CD4-positive, alpha-beta T cell treated with Interleukin-6 at 100 ng/mL for 8 hours (primary cell): ENCODE measurements at regions not wholly inside any gene's neighbourhood (a gene's known extent, or its start where the extent isn't known, plus 50 kb on each side); places are given as distances from the start of the nearest gene placed in this dataset.

Experiments used
- DNase-seq: peaks from one replicate; pipeline ENCODE4 v3.0.0-alpha.2; 2020; ENCODE audit warnings: mixed read lengths, low spot score

DNA sequence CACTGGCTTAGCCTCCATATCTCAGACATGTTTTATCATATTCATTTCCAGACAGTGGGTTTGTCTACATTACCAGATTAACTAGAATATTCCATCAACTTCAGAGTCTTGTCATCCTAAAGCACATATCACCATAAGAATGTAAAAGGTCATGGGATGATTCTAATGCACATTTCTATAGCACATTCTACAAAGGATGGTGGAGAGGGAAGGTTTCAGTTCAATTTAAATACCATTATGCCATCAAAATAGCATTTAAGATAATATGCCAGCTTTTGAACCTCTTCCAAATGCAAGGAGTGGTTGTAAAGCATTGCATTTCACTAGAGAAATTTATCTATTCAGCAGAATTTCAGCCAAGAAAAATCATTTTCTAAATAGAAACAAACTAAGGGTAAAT lies 970.5 kb downstream of the TTLL7 start:
- no peak for DNase-seq

DNA sequence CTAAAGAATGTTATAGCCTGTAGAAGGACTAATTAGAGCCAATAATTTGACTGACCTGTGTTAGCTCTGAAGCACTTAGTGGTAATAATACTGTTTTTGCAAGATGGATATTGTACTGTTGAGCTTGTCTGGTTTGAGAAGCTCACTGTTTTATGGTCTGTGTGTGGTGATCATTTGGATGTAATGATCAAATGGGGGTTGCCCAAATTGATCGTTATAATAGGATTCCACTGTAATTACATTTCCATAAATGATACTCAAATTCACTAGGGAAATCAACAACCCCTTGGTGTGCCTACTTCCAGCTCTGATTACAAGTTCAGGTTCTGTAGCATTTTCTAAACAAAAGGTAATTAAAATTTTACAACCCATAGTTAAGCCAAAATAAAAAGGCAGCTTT lies 971.4 kb downstream of the TTLL7 start:
- DNase-seq = no peak

DNA sequence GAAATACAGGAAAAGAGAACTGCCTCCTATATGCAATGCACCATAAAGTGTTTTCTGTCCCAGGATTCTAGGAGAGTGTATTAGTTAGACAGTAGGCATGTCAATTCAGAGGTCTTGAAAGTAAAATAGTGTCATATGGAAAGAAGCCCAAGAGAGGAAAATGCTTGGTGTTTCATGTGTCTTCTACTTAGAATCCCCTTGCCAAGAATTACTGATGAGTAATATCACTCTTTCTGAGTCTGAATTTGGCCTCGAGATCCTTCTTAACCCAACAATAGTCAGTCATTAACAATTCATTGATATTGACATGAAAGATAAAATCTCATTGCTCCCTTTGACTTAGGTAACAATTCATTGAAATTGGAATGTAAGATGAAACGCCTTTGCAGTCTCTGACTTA lies 972.2 kb downstream of the TTLL7 start:
- no peak for DNase-seq

DNA sequence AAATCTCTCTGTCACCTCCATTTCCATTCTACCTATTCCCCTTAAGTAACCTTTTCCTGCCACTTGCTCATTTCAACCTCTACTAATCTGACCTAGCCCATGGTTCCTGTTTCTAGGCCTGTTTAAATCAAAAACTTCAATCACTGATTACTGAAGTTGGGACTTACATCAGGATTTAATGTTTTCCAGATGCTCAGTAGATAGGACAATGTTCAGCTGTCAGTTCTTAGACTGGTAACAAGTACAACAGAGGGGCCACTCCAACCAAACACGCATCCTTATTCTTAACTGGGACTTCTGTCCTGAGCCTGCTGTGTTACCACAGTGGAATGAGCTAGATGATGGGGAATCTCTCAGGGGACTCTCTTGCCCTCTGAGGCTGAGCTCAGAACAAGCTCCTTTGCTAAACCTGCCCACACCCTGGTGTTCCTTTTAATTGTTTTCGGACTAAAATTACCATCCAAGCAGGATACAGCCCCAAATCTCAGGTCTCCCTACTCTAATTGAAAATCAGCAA lies 974.6 kb downstream of the TTLL7 start:
- no peak for DNase-seq

DNA sequence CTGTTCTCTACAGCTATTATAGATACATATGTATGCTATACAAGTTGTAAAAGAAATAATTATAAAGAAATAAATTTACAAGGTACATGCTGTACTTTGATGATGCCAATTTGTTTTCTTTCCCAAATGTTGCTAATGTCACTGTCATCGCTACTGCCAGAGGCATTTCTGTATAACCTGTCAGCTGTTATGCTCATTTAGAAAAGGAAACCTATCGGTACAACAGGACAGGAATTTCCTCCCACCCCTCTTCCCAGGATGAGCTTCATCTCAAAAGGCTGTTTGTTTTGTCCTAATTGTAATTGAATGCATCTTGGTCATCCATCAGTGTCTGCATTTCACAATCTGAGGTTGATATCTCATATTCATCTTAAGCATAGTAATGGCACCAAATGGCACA lies 975.7 kb downstream of the TTLL7 start:
- DNase-seq = no peak

DNA sequence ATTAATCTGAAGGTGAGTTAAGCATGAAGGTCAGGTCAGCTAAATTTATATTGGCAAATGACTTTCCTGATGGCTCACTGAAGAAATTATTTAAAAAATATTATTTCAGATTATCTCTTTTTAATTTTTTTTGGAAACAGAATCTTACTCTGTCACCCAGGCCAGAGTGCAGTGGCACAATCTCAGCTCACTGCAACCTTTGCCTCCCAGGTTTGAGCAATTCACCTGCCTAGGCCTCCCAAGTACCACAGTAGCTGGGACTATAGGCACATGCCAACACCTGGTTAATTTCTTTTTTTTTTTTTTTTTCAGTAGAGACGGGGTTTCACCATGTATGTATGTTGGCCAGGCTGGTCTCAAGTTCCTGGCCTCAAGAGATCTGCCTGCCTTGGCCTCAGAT lies 976.7 kb downstream of the TTLL7 start:
- DNase-seq = no peak

GRCh38 chr1:83017701-83018100 lies 981.2 kb downstream of the TTLL7 start:
- DNase-seq = no peak

GRCh38 chr1:83017276-83017675 lies 981.7 kb downstream of the TTLL7 start:
- no peak for DNase-seq

GRCh38 chr1:83016354-83016849 lies 982.5 kb downstream of the TTLL7 start:
- DNase-seq = no peak

DNA sequence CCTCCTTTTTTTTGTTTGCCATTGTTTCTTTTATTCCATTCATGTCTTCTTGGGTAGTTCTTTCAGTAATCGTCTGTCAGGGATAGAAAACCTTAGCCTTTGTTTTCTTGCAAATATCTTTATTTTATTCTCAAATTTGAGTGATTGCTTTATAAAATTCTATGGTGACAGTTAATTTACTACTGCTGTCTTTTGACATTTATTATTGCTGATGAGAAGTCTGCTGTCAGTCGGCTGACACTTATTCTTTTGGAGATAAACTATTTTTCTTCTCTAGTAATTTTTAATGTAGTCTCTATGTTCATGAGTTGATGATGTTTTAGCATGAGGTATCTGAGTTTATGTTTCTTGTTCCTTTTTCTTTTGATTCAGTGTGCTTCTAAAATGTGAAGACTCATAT lies 983.8 kb downstream of the TTLL7 start:
- no peak for DNase-seq

DNA sequence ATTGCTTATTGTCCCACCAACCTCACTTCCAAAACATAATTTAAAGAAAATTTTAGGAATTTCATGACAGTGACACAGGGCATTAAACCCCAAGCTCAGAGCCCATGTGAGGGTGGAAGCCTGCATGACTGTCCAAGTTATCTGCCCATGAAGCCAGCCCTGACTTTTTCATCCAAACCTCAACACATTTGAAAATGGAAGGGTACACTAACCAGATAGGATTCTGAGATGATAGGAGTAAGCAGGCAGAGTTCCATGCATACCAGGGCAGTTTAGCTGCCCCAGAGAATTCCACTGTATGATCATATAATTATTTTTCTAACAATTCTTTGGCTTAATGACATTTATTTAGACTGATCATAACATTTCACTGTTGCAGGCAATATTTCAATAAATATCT lies 986.0 kb downstream of the TTLL7 start:
- DNase-seq = no peak

GRCh38 chr1:83011265-83011664 lies 987.7 kb downstream of the TTLL7 start:
- DNase-seq = no peak

DNA sequence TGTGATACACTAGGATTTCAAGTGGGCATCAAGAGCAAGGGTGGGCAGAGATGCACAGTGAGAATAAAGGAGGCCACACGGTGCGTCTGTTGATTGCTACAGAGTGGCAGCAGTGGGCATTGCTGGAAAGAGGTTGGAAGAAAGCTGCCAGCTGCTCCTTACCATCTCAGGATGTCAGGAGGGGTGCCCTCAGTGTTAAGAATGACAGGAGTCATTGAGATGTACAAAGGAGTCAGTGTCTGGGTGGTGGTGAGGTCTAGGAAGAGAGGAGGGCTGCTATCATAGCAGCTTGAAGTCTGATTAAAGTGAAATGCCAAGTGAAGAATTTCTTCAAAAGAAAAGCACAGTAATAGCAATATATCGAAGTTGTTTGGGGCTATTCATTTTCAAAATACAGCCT lies 992.7 kb downstream of the TTLL7 start:
- DNase-seq = no peak

GRCh38 chr1:83000286-83000685 lies 998.6 kb downstream of the TTLL7 start:
- DNase-seq = no peak

DNA sequence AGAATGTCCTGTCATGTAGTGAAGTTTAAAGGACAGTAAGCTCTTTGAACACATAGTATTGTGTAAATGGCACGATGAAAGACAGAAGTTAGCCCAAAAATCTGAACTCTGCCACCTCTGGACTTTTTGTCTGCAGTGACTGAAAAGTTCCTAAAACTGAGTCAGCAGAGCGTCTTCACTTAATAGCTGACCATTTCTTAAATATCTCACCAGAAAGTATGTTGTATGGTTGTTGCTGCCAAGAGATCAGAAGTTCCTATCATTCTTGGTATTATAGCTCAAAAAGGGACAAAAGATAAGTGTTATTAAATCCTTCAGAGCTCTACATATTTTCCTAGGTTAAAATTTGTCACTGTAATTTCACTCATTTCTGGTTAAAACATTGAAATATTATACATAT lies 1003.0 kb downstream of the TTLL7 start:
- DNase-seq = no peak

DNA sequence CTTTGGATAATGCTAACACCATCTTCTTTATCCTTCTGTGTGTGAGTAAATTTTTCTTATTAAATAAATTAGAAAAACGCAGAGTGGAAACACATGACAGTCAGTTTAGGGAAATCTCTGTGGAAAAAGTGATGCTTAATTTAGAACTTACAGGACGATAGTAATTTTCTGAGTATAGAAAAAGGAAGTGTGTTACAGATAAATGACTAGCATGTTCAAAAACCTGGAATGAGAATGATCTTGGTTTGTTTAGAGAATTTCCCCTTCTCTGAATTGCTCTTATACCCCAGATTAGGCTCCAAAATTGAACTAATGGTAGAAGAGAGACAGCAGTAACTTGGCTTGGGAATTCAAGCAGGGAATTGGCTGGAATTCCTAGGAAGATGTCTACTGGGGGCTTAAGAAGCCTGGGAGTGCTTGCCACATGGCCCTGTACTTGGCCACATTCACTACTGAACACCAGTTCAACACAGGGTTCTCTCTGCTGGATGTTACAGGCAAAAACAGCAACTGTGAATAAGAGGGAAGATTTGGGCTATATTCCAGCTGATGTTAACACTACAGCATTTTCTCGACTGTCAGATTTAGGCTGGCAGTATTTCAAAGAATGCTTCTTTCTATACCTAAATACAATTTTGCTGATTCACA lies 1004.2 kb downstream of the TTLL7 start:
- no peak for DNase-seq

- no peak for DNase-seq
Measured at GRCh38 chr1:82991569-82991968, 1007.4 kb downstream of the TTLL7 start.

GRCh38 chr1:82979593-82980236 lies 1019.2 kb downstream of the TTLL7 start:
- DNase-seq = no peak

DNA sequence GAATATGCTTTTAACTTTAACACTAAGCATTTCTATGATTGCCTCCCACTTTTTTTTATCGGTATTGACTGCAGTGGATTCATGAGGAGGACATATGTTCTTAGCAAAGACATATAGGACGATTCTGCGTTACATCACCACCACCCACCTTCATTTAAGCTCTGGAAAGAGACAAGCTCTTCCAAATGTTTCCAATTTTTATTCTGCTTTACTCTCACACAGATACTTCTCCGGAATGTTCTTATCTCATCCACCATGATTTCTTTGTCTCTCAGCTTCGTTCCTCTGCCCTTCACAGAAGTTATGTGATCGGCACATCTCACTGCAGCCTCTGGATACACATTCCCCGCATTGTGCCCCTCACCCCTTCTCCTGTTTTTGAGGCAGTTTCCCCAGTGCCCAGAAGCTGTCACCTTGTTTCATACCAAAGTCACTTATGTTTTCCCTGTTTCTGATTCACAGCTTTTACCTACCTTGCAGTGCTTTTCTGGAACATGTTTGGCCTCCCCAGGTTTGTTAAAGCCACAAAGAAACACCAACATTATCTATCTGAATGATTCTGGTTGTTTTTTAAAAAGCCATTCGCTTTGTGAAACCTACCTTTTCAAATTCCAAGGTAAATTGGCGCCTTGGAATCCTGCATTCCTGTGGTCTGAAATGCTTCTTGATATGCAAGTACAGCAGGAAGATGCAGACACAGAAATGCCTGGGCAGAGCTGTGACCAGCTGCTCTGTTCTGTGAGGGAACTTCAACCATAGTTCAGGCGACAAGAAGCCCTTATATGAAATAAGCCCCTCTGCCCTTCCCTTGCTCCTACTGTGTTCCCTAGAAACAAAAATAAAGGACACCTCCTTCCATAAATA lies 1020.2 kb downstream of the TTLL7 start:
- DNase-seq = no peak

DNA sequence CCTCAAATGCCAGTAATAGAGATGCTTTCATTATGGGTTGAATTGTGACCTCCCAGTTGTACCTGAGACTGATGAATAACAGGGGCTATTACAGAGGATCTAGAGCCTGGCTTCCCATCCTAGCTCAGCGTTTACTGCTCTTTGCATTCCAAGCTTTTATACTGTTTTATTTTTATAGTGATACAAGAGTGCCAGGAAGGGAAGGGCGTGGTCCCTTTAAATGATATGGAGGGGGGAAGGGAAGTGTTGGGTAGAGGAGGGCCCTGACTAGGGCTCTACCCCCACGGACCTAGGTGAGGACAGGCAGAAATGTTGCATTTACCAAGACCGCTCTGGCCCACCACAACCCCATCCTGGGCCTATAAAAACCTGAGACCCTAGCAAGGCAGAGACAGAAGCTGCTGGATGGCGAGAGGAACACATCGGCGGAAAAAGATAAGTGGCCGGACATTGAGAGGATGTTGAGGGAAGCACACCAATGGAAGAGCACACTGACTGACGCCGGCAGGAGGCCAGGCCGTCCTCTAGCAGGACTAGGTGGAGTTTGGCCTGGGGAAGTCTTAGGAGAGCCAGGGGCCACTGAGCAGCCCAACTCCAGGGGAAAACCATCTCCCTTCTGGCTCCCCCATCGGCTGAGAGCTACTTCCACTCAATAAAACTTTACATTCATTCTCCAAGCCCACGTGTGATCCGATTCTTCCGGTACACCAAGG lies 1025.9 kb downstream of the TTLL7 start:
- no peak for DNase-seq

- DNase-seq = no peak
Measured at GRCh38 chr1:82969340-82969739, 1029.6 kb downstream of the TTLL7 start.

GRCh38 chr1:82962658-82963057 lies 1036.3 kb downstream of the TTLL7 start:
- no peak for DNase-seq
